ENCODE measurements at regions not wholly inside any gene's neighbourhood (a gene's known extent, or its start where the extent isn't known, plus 50 kb on each side); places are given as distances from the start of the nearest gene placed in this dataset.

DNA sequence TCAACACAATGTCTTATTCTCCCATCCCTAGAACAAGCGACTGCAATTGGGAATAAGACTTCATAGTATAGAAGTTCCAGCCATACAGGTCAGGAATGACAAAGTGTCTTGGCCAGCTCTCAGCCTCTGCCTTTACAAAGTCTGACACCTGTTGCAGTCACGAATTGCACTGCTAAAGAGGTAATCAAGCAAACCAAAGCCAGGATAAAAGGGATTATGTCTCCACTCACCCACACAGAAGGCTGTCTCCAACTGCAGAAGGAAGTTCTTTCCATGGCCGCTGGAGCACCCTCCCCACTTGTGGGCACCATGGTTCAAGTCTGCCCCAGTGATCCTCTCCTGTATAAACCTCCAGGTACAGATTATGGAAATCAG lies 114.8 kb upstream of the PKDCC start:
- TF ChIP-seq, protein P1, sequence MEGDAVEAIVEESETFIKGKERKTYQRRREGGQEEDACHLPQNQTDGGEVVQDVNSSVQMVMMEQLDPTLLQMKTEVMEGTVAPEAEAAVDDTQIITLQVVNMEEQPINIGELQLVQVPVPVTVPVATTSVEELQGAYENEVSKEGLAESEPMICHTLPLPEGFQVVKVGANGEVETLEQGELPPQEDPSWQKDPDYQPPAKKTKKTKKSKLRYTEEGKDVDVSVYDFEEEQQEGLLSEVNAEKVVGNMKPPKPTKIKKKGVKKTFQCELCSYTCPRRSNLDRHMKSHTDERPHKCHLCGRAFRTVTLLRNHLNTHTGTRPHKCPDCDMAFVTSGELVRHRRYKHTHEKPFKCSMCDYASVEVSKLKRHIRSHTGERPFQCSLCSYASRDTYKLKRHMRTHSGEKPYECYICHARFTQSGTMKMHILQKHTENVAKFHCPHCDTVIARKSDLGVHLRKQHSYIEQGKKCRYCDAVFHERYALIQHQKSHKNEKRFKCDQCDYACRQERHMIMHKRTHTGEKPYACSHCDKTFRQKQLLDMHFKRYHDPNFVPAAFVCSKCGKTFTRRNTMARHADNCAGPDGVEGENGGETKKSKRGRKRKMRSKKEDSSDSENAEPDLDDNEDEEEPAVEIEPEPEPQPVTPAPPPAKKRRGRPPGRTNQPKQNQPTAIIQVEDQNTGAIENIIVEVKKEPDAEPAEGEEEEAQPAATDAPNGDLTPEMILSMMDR (IDR thresholded peaks at IDR 0.05; ENCODE audit: control extremely low read depth, extremely low read depth, low read depth, missing control alignments), result no peak
- POLR2A ChIA-PET, result no interaction called here
- no peak for DNase-seq (ENCODE audit: extremely low spot score)
- CTCF ChIA-PET, result interaction anchor here (1.1 to 1.8 kb wide), 3 partner anchors 10 to 12 kb away, joined by 3 to 6 read pairs (median 3); no protein-coding TSS in a partner anchor

DNA sequence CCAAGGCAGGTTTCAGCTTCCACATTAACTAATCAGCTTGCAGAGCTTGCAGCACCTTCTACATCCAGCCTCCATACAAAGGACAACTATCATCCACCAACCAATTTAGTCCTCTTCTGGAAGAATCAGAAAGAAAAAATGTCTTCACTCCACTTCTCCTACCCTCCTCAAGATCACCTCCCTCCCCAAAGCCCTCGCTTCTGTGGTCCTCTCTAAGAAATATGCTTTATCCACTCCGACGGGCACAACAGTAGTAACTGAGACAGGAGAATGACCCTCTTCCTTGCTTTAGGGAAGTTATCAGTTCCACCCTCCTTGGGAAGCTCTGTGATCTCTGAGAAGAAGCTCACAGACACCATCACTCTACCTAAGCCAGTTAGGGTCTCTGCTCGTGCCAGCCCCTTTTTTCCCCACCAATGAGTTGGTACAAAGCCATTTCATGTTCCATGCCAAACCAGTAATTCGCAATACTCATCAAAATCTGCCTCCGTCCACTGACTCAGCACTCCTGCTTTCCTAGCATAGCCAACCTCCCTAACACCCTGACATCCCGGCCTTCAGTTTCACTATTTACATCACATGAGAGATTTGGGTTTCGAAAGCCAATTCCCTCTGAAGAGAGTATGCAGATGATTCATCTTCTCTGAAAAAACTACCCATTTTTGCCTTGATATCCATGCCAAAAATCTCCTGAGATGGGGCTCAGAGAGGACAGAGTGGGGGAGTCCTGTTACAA lies 114.1 kb upstream of the PKDCC start:
- no peak for DNase-seq (ENCODE audit: extremely low spot score)
- POLR2A ChIA-PET, result no interaction called here
- TF ChIP-seq, protein P1 (IDR thresholded peaks at IDR 0.05; ENCODE audit: control extremely low read depth, extremely low read depth, low read depth, missing control alignments), result no peak
- CTCF ChIA-PET, result interaction anchor here (1.3 to 1.8 kb wide), 2 partner anchors 9 to 11 kb away, joined by 3 to 6 read pairs; no protein-coding TSS in a partner anchor

DNA sequence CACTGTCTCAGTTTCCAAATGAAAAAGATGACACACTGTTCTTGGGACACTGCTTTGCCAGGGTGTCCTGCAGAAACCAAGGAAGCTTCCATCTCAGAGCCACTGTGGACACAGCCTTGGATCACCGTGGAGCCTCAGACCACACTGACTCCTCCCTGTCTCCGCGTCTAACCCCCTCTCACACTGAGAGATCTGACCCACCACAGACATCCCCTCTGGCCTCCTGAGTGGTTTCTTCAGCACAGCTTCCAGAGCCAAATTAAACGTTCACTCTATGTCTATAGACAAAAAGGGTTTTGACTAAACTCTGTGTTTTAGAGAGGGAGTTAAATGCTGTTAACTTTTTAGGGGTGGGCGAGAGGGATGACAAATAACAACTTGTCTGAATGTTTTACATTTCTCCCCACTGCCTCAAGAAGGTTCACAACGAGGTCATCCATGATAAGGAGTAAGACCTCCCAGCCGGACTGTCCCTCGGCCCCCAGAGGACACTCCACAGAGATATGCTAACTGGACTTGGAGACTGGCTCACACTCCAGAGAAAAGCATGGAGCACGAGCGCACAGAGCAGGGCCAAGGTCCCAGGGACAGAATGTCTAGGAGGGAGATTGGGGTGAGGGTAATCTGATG lies 113.4 kb upstream of the PKDCC start:
- TF ChIP-seq, protein P1 (IDR thresholded peaks at IDR 0.05; ENCODE audit: control extremely low read depth, extremely low read depth, low read depth, missing control alignments), result no peak
- CTCF ChIA-PET, result interaction anchor here (1.2 kb wide), 1 partner anchor 80 kb away, joined by 3 read pairs; no protein-coding TSS in a partner anchor
- POLR2A ChIA-PET, result no interaction called here
- no peak for DNase-seq (ENCODE audit: extremely low spot score)

DNA sequence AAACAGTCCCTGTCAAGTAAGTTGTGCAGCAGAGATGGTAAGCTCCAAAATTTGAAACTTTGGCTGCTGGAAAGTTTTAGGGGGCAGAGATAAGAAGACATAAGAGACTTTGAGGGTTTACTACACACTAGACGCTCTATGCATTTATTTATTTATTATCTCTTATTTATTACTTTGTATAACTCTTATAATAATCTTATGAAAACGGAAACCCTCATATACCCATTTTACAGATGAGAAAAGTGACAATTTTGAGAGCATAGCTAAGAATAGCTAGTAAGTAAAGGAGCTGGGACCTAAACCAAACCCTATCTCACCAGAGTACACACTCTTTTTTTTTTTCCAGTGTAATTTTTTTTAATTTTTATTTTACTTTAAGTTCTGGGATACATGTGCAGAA lies 112.8 kb upstream of the PKDCC start:
- TF ChIP-seq, protein P1 (IDR thresholded peaks at IDR 0.05; ENCODE audit: control extremely low read depth, extremely low read depth, low read depth, missing control alignments), result no peak
- ChIA-PET POLR2A (no interaction called here), CTCF (interaction anchor here (1.2 kb wide), 1 partner anchor 80 kb away, joined by 3 read pairs; no protein-coding TSS in a partner anchor)
- no peak for DNase-seq (ENCODE audit: extremely low spot score)

DNA sequence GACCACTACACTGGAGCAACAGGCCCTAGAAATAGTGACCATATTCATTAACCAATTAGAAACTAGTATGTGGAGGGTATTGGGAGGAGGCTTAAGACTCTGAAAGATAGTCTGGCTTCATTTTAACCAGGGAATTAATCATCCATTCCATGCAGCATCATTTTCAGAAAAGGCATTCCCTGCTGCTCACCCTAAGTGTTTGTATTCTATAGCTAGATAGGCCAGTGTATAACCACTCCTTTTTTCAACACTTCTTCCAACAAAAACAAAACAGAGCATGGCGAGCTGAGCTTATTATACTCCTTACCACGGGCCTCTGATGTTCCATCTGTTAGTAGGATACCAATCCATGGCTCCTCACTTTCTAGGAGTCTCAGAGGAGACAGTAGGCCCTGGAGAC lies 112.0 kb upstream of the PKDCC start:
- CTCF ChIA-PET, result no interaction called here
- DNase-seq (ENCODE audit: extremely low spot score), result no peak
- TF ChIP-seq, protein P1 (IDR thresholded peaks at IDR 0.05; ENCODE audit: control extremely low read depth, extremely low read depth, low read depth, missing control alignments), result no peak
- POLR2A ChIA-PET, result no interaction called here

DNA sequence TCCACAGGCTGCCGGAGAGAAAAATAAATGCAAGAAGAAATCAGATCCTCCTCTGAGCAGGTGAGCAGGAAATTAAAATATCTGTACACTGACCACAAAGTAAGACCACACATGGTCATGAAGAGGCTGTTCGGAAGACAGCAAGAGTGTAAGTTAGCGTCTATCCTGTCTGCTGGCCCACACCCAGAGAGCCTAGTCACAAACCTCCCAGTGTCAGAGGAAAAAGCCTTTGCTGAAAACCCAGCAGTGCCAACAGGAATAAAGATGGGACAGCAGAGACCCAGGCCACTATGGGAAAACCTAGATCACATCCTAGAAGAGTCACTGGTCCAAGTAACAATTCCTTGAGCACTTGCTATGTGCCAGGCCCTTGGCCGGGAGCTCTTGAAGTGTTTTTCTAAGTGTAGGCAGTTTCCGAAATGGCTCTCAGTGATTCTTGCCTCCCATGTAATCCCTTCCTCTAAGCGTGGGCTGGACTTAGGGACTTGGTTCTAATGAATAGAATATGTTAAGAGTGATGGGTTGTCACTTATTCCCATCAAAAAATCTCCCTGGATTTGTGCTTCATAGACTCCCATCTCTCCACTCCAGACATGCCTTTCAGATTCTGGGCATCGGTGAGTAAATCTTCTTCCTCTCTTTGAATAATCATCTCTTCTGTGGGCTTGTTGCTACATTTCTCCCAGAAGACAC lies 110.9 kb upstream of the PKDCC start:
- POLR2A ChIA-PET, result no interaction called here
- TF ChIP-seq, protein P1 (IDR thresholded peaks at IDR 0.05; ENCODE audit: control extremely low read depth, extremely low read depth, low read depth, missing control alignments), result no peak
- CTCF ChIA-PET, result interaction anchor here (1.2 to 1.3 kb wide), 2 partner anchors 67 to 97 kb away, joined by 3 to 5 read pairs; no protein-coding TSS in a partner anchor
- DNase-seq (ENCODE audit: extremely low spot score), result no peak

Measured in GM10248 (cell line).